Chondrocyte (in vitro differentiated cells): ENCODE measurements at regions not wholly inside any gene's neighbourhood (a gene's known extent, or its start where the extent isn't known, plus 50 kb on each side); places are given as distances from the start of the nearest gene placed in this dataset.

Experiments used
- DNase-seq: peaks from one replicate; pipeline ENCODE4 v3.0.0; 2021; ENCODE audit warnings: mixed read lengths, low spot score
- H3K27ac Mint-ChIP-seq: one replicate; pipeline ENCODE4 v1.8.0; 2021; ENCODE audit warnings: mild to moderate bottlenecking, moderate library complexity, mixed read lengths; ENCODE audit not compliant: unreplicated experiment
- H3K27me3 Mint-ChIP-seq: 2 replicates; pipeline ENCODE4 v1.8.0; 2021; ENCODE audit warnings: low read depth, mixed read lengths
- H3K36me3 Mint-ChIP-seq: 2 replicates; pipeline ENCODE4 v1.8.0; 2021; ENCODE audit warnings: low read depth, mixed read lengths
- H3K4me1 Mint-ChIP-seq: 2 replicates; pipeline ENCODE4 v1.8.0; 2021; ENCODE audit warnings: low read depth, mild to moderate bottlenecking, mixed read lengths
- H3K4me3 Mint-ChIP-seq: one replicate; pipeline ENCODE4 v1.8.0; 2021; ENCODE audit warnings: mild to moderate bottlenecking, moderate library complexity, mixed read lengths; ENCODE audit not compliant: unreplicated experiment
- H3K9me3 Mint-ChIP-seq: 2 replicates; pipeline ENCODE4 v1.8.0; 2021; ENCODE audit warnings: low read depth, mixed read lengths
- CTCF ChIP-seq: fragments of 200-600 bp; sonication (generic); IDR thresholded peaks from 2 replicates; pipeline ENCODE4 v1.5.0; 2021; ENCODE audit warnings: antibody characterized with exemption, mild to moderate bottlenecking, moderate library complexity

GRCh38 chr12:90569685-90570084 lies 385.3 kb downstream of the CCER1 start:
- peaks cover 5% of the 10 kb centered on the region for H3K36me3 Mint-ChIP-seq

GRCh38 chr12:90562671-90563070 lies 392.3 kb downstream of the CCER1 start:
- Mint-ChIP-seq H3K36me3 (peaks cover 5% of the 10 kb centered on the region), H3K4me3 (no peak overlapping the region), H3K4me1 (no peaks in the 10 kb centered on the region), H3K9me3 (peaks cover 23% of the 10 kb centered on the region), H3K27ac (no peak overlapping the region), H3K27me3 (peaks cover 2% of the 10 kb centered on the region)
- DNase-seq, result no peak
- TF ChIP-seq CTCF, result no peak

More at GRCh38 chr12:90569685-90570084, 385.3 kb downstream of the CCER1 start:
- H3K27me3 Mint-ChIP-seq, result no peaks in the 10 kb centered on the region
- H3K4me3 Mint-ChIP-seq, result no peak overlapping the region
- no peak overlapping the region for H3K27ac Mint-ChIP-seq
- no peaks in the 10 kb centered on the region for H3K4me1 Mint-ChIP-seq
- H3K9me3 Mint-ChIP-seq, result peaks cover 30% of the 10 kb centered on the region
- no peak for TF ChIP-seq CTCF
- no peak for DNase-seq

- Mint-ChIP-seq H3K27me3 (no peaks in the 10 kb centered on the region), H3K9me3 (no peaks in the 10 kb centered on the region)
Measured at GRCh38 chr12:90548595-90548994, 406.4 kb downstream of the CCER1 start.

GRCh38 chr12:90546511-90546910 lies 408.5 kb downstream of the CCER1 start:
- Mint-ChIP-seq H3K27ac (no peak overlapping the region), H3K36me3 (no peaks in the 10 kb centered on the region), H3K4me3 (no peak overlapping the region), H3K9me3 (no peaks in the 10 kb centered on the region), H3K27me3 (no peaks in the 10 kb centered on the region), H3K4me1 (peaks cover 15% of the 10 kb centered on the region)
- DNase-seq, result no peak
- TF ChIP-seq CTCF, result no peak

More at GRCh38 chr12:90548595-90548994, 406.4 kb downstream of the CCER1 start:
- no peak for DNase-seq
- no peak overlapping the region for H3K4me3 Mint-ChIP-seq
- no peak overlapping the region for H3K27ac Mint-ChIP-seq
- H3K36me3 Mint-ChIP-seq, result no peaks in the 10 kb centered on the region
- peaks cover 8% of the 10 kb centered on the region for H3K4me1 Mint-ChIP-seq
- TF ChIP-seq CTCF, result no peak

GRCh38 chr12:90543841-90544240 lies 411.1 kb downstream of the CCER1 start:
- TF ChIP-seq CTCF, result no peak
- Mint-ChIP-seq H3K4me1 (peaks cover 15% of the 10 kb centered on the region), H3K27me3 (no peaks in the 10 kb centered on the region), H3K4me3 (no peak overlapping the region), H3K9me3 (no peaks in the 10 kb centered on the region), H3K36me3 (no peaks in the 10 kb centered on the region), H3K27ac (no peak overlapping the region)
- no peak for DNase-seq
